Astrocyte (in vitro differentiated cells and primary cell): ENCODE measurements at regions not wholly inside any gene's neighbourhood (a gene's known extent, or its start where the extent isn't known, plus 50 kb on each side); places are given as distances from the start of the nearest gene placed in this dataset.

Experiments used
- EZH2 ChIP-seq: IDR thresholded peaks from 2 replicates; pipeline ENCODE4 v1.6.1; 2012; ENCODE audit warnings: mild to moderate bottlenecking, low read length, inconsistent platforms; ENCODE audit not compliant: insufficient read depth
- TF ChIP-seq, protein P1 (sequence below): IDR thresholded peaks from 2 replicates; pipeline ENCODE4 v1.5.1; 2011; ENCODE audit warnings: low read depth, mild to moderate bottlenecking, inconsistent platforms, low read length, moderate library complexity; ENCODE audit not compliant: insufficient read depth

DNA sequence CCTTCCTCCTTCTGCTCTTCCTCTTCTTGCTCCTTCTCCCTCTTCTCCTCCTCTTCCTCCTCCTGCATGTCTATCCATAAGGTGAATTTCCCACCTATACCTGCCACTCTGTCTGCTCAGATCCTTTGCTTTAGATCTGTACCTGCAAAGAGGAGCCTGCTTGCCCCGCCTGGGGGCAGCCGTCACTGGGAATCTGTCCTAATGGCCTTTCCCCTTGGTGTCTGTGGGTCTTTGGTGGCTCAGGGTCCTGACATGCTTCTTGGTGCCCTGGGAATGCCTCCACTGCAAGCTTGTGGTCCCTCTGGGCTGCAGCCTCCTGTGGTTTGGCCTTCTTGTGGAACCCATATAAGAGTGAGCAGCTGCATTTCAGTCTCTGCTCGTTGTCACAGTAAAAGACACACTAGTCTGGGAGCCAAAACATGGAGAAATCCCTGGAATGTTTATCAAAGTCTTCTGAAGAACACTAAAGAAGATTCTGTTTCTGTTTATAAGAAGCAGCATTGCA, 79.5 kb upstream of the CSF3R start:
- no peak for TF ChIP-seq EZH2
- TF ChIP-seq, protein P1, sequence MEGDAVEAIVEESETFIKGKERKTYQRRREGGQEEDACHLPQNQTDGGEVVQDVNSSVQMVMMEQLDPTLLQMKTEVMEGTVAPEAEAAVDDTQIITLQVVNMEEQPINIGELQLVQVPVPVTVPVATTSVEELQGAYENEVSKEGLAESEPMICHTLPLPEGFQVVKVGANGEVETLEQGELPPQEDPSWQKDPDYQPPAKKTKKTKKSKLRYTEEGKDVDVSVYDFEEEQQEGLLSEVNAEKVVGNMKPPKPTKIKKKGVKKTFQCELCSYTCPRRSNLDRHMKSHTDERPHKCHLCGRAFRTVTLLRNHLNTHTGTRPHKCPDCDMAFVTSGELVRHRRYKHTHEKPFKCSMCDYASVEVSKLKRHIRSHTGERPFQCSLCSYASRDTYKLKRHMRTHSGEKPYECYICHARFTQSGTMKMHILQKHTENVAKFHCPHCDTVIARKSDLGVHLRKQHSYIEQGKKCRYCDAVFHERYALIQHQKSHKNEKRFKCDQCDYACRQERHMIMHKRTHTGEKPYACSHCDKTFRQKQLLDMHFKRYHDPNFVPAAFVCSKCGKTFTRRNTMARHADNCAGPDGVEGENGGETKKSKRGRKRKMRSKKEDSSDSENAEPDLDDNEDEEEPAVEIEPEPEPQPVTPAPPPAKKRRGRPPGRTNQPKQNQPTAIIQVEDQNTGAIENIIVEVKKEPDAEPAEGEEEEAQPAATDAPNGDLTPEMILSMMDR, result no peak
